HG02678 (cell line): ENCODE measurements at regions not wholly inside any gene's neighbourhood (a gene's known extent, or its start where the extent isn't known, plus 50 kb on each side); places are given as distances from the start of the nearest gene placed in this dataset.
"Not testable (repeated sequence)": the region's sequence is repeated elsewhere in the genome, so short reads cannot be mapped to it uniquely, and the experiment has no call there.

Experiments used
- ATAC-seq: cut with Tn5 transposase; IDR thresholded peaks from one replicate; pipeline ENCODE4 v1.9.1; 2021; ENCODE audit warnings: mild to moderate bottlenecking, moderate library complexity; ENCODE audit not compliant: unreplicated experiment

DNA sequence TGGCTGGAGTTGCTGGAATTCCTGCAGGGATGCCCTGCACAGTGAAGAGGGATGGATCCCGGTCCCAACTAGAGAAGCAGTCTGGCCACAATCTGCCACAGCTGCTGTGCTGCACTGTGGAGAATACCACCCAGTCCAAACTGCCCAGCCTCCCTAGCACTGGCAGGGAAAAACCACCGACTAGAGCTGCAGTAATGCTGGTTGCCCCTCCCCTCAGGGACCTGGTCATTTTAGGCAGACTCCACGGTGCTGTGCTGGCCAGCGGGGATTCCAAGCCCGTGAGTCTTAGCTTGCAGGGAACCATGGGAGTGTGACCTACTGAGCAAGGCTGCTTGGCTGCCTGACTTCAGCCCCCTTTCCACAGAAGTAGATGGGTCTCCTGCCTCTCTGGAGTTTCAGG is 478.0 kb upstream of the ATP11B start:
- ATAC-seq = no peak

DNA sequence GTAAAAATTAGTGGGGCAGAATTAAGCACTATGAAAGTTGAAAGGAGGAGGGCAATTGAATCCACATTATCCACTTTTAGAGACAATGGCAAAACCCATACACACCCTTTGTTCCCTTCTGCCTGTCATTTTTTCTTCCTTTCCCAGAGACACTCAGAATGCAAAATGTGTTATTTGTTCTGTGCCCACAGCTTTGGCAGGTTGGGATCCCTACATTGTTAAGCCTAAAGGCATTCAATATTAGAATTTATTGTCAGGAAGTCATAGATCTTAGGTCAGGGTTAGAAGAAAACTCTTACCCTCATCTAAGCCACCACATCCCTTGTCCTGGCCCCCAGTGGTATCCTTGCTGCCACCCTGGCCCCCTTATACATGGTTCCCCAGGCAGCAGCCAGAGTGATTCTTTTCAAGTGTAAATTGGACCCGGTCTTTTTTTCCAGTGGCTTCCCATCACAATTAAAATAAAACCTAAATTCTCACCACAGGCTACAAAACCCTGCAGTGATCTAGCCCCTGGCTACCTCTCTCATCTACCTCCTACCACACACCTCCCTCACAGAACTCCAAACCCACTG is 470.1 kb upstream of the ATP11B start:
- ATAC-seq = no peak

DNA sequence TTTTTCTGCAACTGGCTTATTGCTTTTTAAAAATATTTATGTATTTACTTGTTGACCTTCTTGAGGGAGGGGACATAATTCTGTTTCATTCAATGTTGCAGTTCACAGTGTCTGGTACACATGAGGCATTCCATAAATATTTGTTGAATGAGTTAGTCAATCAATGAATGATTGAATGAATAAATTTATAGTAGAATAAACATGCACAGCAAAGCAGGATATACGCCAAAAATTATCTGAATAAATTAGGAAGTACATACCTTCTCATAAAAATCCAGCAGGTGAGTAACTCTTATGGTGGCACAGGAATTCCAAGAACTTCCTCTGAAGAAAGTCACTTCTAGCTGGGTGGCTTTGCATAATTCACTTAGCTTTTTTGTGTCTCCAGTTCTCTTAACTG is 469.4 kb upstream of the ATP11B start:
- no peak for ATAC-seq

DNA sequence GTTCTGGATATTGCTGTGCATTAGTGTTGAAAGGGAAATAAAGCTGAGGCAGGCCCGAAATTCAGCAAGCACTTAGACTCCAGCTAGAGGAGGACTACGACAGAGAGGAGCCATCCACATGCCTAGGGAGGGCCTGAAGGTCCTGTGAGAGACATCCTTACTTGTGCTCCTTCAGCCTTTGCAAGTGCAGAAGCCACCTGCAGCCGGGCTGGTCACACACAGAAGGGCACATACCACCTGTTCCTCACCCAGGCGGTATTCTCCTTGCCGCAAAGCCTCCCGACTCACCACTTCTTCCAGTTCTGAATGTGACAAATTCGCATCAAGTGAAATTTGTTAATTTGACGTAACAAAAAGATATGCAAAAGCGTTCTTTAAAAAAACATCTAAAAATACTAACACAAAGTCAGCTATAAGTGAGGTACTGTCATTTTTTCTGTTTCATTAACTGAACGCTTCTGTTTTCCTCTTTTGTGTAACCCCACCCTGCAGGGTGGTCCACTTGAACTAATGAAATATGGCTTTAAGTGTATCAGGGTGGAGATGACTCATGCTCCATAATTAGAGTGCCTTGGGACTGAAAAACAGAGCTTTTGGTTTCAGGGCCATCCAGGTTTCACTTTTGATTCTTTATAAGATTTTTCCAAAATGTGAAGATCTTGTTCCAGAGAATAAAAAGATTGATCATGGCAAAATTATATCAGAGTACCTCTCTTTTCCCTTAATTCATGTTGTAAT is 467.9 kb upstream of the ATP11B start:
- no peak for ATAC-seq

DNA sequence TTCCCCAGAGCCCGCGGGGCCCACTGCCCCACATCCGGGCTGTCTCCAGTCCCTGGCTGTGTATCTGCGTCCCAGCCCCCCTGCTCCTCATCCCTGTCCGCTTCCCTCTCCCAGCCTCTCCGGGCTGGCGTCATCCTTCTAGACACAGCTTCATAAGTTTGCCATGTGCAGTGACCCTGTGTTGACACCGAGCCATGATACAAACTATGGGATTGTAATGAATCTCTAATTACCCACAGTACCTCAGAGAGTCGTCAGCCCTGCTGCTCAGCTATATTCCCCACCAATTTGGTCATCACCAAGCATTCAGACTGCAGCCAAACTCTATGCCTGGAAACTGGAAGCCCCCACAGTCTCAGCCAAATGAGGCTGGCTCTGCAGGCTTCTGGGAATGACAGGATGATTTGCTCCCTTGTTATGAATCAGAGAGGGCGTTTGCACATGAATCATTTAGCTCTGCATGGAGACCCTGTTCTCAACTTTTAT is 466.1 kb upstream of the ATP11B start:
- no peak for ATAC-seq

DNA sequence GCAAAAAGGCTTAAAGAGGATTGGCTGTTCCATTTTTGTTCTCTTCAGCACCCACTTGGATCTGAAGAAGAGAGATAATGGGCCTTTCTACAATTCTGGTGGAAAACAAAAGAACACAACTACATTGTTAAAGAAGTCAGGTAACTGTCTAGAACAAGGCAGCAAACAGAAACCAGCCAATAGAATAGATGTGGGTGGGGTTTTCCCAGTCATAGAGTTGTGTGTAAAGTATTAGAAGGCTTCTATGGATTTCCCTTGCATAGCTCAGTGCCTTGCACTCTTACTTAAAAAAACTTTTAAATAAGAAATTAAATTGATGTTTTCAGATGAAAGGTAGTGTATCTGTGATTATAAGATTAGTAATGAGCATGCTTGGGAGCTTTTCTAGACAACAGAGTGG is 462.7 kb upstream of the ATP11B start:
- ATAC-seq = no peak

DNA sequence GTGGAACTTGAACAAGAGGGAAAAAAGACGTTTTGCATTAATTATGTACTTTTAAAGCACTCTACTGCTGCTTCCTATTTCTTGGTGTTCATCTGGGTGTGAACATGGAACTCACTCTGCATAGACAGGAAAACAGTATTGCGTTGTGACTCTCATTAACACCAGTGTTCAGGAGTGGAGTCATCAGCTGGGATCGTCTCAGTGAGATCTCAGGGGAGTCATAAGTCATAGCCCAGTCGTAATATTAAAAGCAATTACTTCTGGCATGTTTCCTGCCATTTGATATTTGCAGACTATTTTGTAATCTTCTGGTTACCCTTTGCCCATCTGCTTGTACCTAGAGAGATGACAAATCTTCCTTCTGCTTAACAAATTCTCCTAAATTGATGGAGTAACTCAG is 462.0 kb upstream of the ATP11B start:
- no peak for ATAC-seq

DNA sequence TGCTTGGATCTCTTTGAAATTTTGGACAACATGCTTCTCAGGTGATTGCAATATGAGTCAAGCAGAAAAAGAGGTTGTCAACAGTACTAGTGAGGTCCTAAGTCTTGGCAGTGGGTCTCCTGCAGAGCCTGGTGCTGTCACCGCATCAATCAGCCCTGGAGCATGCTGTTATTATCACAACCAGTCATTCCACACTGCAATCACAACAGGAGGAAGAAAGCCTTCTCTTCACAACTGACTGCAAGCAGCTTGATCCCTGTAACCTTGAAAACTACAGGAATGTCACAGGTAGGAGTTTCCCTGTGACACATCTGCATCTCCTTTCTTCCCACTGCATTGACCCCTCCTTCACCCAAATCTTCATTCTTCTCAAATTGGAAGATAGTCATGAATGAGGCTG is 451.1 kb upstream of the ATP11B start:
- ATAC-seq = no peak

DNA sequence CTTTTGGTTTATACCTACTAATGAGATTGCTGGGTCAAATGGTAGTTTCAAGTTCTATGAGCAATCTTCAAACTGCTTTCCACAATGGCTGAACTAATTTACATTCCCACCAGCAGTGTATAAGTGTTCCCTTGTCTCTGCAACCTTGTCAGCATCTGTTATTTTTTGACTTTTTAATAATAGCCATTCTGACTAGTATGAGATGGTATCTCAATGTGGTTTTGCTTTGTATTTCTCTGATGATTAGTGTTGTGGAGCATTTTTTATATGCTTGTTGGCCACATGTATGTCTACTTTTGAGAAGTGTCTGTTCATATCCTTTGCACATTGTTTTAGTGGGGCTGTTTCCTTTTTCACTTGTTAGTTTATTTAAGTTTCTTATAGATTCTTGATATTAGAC is 449.3 kb upstream of the ATP11B start:
- ATAC-seq = not testable (repeated sequence)

DNA sequence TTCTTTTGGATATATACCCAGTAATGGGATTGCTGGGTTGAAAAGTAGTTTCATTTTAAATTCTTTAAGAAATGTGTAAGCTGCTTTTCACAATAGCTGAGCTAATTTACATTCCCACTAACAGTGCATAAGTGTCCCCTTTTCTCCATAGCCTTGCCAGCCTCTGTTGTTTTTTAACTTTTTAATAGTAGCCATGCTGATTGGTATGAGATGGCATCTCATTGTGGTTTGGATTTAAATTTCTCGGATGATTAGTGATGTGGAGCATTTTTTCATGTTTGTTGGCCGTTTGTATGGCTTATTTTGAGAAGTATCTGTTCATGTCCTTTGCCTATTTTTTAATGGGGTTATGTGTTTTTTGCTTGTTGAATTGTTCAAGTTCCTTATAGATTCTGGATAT is 444.3 kb upstream of the ATP11B start:
- no peak for ATAC-seq

DNA sequence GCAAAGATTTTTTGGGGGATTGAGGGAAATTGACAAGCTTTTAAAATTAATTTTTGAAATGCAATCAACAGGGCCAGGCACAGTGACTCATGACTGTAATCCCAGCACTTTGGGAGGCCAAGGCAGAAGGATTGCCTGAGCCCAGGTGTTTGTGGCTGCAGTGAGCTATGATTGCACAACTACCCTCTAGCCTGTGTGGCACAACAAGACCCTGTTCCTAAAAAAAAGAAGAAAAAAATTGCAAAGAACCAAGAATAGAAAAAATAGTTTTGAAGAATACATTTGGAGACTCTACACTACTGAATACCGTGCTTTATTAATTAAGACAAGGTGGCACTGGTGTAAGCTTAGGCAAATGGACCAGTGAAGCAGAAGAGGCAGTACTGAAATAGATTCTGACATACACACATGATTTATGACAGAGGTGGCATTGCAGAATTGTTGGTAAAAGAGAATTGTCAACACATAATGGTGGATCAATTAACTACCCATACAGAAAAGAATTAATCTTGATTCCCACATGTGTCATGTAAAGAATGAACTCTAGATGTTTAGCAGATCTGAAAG is 443.3 kb upstream of the ATP11B start:
- no peak for ATAC-seq

DNA sequence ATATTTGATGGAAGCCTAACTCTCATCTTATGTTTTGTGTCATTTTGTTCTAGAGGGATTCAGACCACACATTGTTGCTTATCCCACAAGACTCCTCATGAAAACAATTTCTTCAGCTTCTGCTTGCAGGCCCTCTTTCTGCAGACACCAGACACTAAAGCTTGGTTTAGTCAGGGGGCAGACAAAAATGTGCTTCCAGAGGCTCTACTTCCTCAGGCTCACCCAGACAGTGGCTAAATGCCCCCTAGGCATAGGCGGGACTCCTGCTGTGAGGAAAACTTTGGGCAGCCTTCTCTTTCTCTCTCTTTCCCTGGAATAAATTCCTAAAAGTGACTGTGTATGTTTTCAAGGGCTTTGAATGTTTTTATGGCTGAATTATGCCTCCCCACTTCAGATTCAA is 435.4 kb upstream of the ATP11B start:
- ATAC-seq = no peak

DNA sequence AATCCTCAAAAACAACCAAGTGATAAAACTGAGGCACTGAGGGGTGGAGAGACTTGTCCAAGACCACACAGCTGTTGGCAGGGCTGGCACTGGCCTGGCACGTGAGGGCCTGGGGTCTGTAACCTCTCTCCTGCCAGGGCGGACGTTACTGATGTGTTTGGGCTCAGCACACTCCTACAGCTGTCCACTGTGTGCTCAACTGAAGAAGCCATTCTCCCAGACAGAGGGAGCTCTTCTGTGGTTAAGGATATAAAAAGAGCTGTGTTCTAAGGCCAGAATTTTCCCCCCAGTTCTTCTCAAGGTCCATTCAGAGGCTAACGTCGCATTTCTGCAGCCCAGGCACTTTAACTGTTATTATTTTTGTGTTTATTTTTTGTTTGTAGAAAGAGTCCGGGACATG is 429.0 kb upstream of the ATP11B start:
- ATAC-seq = no peak

DNA sequence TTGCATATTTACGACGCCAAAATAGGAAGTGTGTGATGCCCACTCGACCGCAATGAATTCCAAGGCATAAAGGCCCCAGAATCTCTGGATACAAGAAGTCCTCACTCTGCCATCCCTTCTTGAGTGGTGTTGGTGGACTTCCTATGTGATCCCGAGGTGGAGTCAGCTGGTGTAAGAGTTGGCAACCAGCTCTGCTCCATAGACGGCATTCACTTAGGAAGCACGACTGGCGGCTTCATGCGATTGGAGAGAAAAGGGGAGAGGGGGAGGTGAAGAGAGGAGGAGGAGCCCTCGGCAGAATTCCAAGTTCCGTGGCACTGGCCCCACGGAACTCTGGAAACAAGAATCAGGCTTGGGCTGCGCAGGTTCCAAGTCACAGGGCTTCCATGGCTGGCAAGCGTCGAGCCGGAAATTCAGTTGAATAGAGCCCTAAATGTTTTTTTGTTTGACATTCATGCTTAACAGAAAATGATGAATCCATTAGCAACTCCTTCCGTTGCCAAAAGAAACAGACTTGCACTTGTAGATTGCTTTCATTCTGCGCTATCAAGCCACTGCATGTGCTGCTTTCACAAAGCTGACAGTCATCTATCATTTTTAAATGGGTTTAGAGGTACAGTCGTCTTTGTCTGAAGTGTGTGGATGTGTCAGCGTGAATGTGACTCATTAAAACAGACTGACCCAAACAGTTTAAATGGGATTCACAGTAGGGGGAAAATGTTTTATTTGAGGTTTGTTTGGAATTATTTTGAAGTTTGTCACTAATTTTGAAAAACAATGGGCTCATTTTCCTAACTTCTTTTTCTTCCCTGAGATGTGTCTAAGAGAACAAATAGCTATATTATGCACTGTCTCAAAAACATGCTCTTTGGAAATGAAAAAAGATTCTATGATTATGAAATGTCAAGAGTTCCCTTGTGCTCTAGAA is 428.3 kb upstream of the ATP11B start:
- no peak for ATAC-seq

DNA sequence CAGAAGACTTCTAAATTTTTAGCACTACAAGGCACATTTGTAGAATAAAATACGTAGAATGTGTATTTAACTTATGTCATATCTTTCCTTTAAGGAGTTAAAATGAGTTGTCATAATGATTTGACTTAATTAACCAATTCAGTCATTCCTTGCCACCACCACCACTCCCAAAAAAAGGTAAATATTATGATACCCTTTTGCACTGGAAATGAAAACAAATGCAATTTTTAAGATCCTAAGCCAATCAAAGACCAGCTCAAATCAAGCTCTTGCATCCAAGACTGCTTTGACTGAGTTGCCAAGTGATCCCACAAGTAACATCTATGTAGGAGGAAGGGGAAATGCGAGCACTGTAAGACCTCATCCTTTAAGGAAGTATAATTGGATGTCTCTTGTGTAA is 426.6 kb upstream of the ATP11B start:
- no peak for ATAC-seq

DNA sequence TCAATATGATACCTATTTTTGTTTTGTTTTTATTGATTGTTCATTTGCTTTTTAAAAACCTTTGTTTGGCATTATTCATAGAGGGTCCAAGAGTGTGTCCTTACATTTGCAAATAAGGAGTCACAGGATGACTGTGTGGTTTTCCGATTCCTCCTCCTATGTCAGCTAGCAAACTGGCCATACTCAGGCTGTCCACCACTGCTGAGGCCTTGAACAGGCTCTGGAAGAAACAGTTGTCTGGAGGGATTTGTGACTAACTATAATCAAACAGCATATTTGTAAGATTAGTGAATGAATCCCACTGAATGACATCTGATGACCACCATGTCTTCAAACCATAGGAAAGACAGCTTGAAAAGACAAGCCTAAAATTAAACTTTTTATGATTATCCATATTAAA is 423.4 kb upstream of the ATP11B start:
- ATAC-seq = no peak

DNA sequence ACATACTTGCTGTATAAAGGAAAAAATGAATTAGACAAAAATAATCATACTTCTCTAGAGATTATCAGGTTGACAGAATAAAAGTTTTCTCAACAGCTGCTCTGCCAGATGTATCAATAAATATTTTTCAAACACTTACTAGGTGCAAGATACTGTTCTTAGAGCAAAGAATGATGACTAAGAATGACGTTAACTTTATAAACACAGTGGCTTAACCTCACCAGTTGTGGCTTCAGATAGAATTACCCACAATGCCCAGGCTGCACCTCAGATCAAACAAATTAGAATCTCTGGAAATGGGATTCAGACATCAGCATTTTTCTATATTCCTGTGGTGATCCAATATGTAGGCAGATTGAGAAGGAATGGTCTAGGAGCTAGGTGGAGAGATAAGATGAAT is 422.4 kb upstream of the ATP11B start:
- ATAC-seq = no peak

DNA sequence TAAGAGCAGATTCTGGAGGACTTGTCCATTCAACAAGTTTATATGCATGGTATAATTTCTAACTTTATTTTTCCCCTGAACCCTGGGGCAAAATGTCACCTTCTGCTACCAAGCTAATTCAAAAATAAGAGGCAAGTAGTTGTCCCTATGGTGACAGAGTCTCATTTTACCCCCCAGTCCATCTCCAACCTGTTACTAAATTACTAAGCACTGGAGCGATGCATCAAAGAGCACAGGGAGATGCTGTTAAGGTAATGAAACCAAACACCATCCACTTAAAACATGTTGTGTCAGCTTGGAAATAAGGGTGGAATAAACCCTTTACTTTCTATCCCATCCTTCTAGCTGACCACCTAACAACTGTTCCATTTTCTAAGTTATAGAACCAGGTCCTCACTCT is 417.4 kb upstream of the ATP11B start:
- no peak for ATAC-seq

DNA sequence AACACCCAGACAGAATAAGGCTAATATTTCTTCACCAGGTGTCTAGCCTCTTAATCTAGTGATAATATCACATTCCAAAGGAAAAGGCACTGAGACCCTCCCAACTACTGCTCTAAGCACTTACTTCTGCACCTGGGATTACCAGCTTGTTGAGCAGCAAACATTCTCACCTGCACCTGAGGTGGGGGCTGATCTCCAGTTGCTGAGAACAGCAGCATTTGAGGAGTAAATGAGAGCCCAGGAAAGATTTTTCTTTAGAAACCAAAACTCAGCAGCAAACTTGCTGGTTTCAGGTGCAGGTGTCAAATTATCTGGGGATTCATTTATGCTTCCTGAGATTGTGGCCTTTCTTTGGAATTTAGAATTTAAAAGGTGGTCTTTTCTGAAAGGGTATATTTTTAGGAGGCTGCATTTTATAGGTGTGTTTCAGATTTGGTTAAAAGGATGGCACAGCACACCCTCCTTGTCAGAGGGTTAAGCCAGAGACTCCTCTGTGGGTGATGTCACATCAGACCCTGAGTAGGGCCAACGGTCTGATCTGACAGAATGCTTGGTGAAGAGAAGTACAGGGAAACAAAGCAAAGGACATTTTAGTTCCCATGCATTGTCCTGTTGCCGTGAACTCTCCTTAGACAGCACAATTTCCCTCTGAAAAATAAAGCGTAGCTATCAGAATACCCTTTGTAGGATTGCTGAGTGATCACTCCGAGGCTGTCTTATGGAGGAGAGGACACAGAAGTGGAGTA is 411.0 kb upstream of the ATP11B start:
- no peak for ATAC-seq

DNA sequence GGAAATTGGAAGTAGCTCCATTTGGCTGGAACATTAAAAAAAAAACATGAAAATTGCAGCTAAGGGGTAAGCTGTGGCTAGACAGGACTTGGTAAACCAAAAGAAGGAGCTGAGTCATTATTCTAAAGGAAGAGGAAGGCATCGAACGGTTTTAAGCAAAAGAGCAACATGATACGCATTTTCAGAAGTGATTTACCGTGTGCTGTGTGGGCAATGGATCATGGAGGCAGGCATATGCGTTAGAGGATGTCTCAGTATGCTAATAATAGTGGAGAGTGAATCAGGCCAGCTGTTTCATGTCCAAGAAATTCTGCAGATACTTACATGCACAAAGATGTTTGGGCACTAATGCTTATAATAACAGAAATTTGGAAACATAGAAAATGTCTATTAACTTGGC is 409.1 kb upstream of the ATP11B start:
- no peak for ATAC-seq

DNA sequence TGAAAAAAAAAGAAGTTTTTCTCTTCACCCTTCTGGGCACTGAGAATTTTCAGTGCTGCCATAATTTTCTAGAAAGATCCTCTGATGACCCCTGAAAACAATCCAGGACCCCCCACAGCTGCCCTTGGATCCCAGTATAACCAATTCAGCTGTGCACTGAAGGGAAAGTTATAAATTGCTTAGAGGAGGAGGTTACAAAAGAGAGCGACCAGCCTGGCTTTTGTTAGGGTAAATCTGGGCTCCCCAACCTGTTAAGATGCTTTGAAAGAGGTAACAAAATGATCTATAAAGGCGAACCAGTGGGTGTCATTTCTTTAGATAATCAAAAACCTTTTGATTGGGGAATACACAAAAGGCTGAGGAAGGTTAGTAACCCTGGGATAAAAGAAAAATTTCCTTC is 407.9 kb upstream of the ATP11B start:
- no peak for ATAC-seq
